Pons (tissue), 1 donor: ENCODE measurements at regions not wholly inside any gene's neighbourhood (a gene's known extent, or its start where the extent isn't known, plus 50 kb on each side); places are given as distances from the start of the nearest gene placed in this dataset.

Source experiments
- DNase-seq: peaks from one replicate; pipeline ENCODE4 v3.0.0-alpha.2; 2016; ENCODE audit warnings: low spot score

DNA sequence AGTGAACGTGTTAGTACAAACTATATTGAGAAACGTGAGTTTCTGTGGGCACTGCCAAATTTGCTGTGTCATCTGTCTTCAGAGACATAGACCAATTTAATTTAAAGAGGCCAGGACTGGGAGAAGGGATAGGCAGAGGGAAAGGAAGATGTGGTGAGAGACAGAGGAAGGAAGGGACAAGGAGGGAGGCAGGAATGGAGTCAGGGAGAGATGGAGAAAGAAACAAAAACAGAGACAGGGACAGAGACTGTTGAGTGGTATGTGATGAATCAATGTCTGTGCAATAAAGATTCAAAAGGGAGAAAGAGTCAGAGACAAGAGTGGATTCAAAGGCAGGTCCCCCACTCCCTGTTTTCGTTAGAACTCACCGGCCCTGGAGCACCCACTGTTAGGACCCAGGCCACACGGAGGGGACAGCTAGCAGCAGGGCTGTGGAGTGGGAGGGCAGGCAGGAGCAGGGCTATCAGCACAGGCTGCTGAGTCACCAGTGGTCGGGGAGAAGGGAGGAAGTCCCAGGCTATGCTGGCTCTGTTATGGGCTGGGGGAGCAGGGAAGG is 51.6 kb upstream of the CHD6 start:
- no peak for DNase-seq

DNA sequence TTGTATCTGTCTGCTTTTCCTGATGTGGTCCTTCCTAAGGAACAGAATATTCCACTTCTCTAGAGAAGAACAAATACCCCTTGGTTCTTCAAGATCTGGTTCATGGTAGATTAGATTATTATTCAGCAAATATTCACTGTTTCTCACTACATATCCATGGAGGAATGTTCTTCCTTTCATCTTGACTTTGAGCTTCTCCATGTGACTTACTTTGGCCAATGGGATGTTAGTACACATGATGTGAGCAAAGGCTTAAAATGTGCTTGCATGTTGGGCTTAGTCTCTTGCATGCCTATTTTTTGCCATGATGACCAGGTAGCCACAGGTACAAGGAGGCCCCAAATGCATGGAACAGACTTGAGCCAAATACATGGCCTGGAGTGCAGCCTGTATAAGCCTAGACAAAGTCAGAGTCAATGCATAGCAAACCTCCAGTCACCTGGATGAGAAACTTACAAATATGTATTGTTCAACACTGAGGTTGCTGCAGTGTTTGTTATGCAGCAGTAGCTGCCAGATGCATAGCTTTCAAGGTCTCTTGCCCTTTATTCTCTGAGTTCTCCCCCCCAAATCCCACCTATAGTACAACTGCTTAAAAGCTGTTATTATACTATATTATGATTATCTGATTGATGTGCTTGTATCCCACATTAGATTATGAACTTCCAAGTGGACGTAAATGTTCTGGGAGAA is 50.0 kb upstream of the CHD6 start:
- DNase-seq = no peak
